Parathyroid adenoma (tissue), 2 donors: ENCODE measurements at regions not wholly inside any gene's neighbourhood (a gene's known extent, or its start where the extent isn't known, plus 50 kb on each side); places are given as distances from the start of the nearest gene placed in this dataset.

ENCODE experiments used
- H2AFZ ChIP-seq: fragments of 300-600 bp; sonication (generic); one replicate; pipeline ENCODE4 v1.7.0; 2017; ENCODE audit warnings: antibody characterized with exemption, mild to moderate bottlenecking
- H3K27ac ChIP-seq: fragments of 300-600 bp; sonication (generic); one replicate; pipeline ENCODE4 v1.7.0; 2017
- H3K27me3 ChIP-seq: fragments of 300-600 bp; sonication (generic); one replicate; pipeline ENCODE4 v1.7.0; 2017; ENCODE audit warnings: low read length; ENCODE audit not compliant: control insufficient read depth, insufficient read depth
- H3K36me3 ChIP-seq: fragments of 300-600 bp; sonication (generic); one replicate; pipeline ENCODE4 v1.7.0; 2017; ENCODE audit warnings: low read length; ENCODE audit not compliant: control insufficient read depth, insufficient read depth
- H3K4me1 ChIP-seq: fragments of 300-600 bp; sonication (generic); one replicate; pipeline ENCODE4 v1.7.0; 2017; ENCODE audit warnings: control low read depth
- H3K4me2 ChIP-seq: fragments of 300-600 bp; sonication (generic); one replicate; pipeline ENCODE4 v1.7.0; 2017; ENCODE audit warnings: low read length
- H3K4me3 ChIP-seq: fragments of 300-600 bp; sonication (generic); one replicate; pipeline ENCODE4 v1.7.0; 2017; ENCODE audit warnings: low read depth, low read length
- H3K79me2 ChIP-seq: fragments of 300-600 bp; sonication (generic); one replicate; pipeline ENCODE4 v1.7.0; 2017; ENCODE audit warnings: control low read depth
- H3K9ac ChIP-seq: fragments of 300-600 bp; sonication (generic); one replicate; pipeline ENCODE4 v1.7.0; 2017; ENCODE audit warnings: mild to moderate bottlenecking
- H3K9me3 ChIP-seq: fragments of 300-600 bp; sonication (generic); one replicate; pipeline ENCODE4 v1.7.0; 2017; ENCODE audit warnings: low read length; ENCODE audit not compliant: control insufficient read depth
- CTCF ChIP-seq: fragments of 300-600 bp; sonication (generic); IDR thresholded peaks from one replicate; pipeline ENCODE4 v1.7.0; 2017; ENCODE audit warnings: antibody characterized with exemption, mild to moderate bottlenecking
- donor health status: primary hyperparathyroidism.

GRCh38 chr20:60302875-60303274 lies 344.7 kb downstream of the CDH26 start:
- Histone ChIP-seq H3K36me3 (no peaks in the 10 kb centered on the region), H3K79me2 (peaks cover 5% of the 10 kb centered on the region), H3K4me1 (peaks cover 5% of the 10 kb centered on the region), H3K9me3 (no peaks in the 10 kb centered on the region), H3K4me3 (no peak overlapping the region), H3K9ac (no peak overlapping the region), H3K4me2 (no peak overlapping the region), H3K27me3 (no peaks in the 10 kb centered on the region), H3K27ac (no peak overlapping the region), H2AFZ (no peak overlapping the region)
- TF ChIP-seq CTCF: no peak

GRCh38 chr20:60304026-60304590 lies 345.9 kb downstream of the CDH26 start:
- TF ChIP-seq CTCF: no peak
- no peaks in the 10 kb centered on the region for H3K36me3 ChIP-seq
- no peak overlapping the region for H2AFZ ChIP-seq
- no peak overlapping the region for H3K27ac ChIP-seq
- peaks cover 3% of the 10 kb centered on the region for H3K4me1 ChIP-seq
- H3K4me3 ChIP-seq: no peak overlapping the region
- no peaks in the 10 kb centered on the region for H3K9me3 ChIP-seq
- no peak overlapping the region for H3K9ac ChIP-seq
- H3K27me3 ChIP-seq: no peaks in the 10 kb centered on the region
- H3K4me2 ChIP-seq: no peak overlapping the region
- H3K79me2 ChIP-seq: peaks cover 5% of the 10 kb centered on the region

- H3K36me3 ChIP-seq: no peaks in the 10 kb centered on the region
- H3K9me3 ChIP-seq: no peaks in the 10 kb centered on the region
- H2AFZ ChIP-seq: no peak overlapping the region
Observed at GRCh38 chr20:60304931-60305330, 346.7 kb downstream of the CDH26 start.

DNA sequence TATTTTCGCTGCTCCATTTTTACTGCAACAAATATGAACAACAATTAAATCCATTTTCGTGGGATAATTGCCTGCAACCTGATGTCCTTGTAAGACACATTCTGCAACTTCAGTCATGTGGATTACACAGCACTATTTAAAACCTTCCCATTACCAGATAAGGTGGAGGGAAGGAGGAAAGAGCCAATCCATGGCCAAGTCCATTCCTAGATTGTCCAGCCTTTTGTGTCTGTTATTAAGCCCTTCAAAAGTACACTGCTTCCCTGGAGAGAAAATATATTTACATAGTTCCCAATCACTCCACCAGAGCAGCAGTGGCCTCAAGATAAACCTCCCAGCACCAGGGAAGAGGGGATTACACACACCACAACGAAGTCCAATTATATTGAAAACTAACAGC lies 347.9 kb downstream of the CDH26 start:
- no peak for TF ChIP-seq CTCF
- no peaks in the 10 kb centered on the region for H3K36me3 ChIP-seq
- no peak overlapping the region for H3K27ac ChIP-seq
- H2AFZ ChIP-seq: no peak overlapping the region
- H3K9ac ChIP-seq: no peak overlapping the region
- H3K9me3 ChIP-seq: no peaks in the 10 kb centered on the region
- no peak overlapping the region for H3K4me3 ChIP-seq
- peaks cover 2% of the 10 kb centered on the region for H3K79me2 ChIP-seq
- H3K4me1 ChIP-seq: no peaks in the 10 kb centered on the region
- H3K4me2 ChIP-seq: no peak overlapping the region
- no peaks in the 10 kb centered on the region for H3K27me3 ChIP-seq

More at GRCh38 chr20:60304931-60305330, 346.7 kb downstream of the CDH26 start:
- peaks cover 2% of the 10 kb centered on the region for H3K79me2 ChIP-seq
- H3K9ac ChIP-seq: no peak overlapping the region
- no peak overlapping the region for H3K27ac ChIP-seq
- H3K27me3 ChIP-seq: no peaks in the 10 kb centered on the region
- H3K4me1 ChIP-seq: peaks cover 3% of the 10 kb centered on the region
- TF ChIP-seq CTCF: no peak
- no peak overlapping the region for H3K4me3 ChIP-seq
- no peak overlapping the region for H3K4me2 ChIP-seq

DNA sequence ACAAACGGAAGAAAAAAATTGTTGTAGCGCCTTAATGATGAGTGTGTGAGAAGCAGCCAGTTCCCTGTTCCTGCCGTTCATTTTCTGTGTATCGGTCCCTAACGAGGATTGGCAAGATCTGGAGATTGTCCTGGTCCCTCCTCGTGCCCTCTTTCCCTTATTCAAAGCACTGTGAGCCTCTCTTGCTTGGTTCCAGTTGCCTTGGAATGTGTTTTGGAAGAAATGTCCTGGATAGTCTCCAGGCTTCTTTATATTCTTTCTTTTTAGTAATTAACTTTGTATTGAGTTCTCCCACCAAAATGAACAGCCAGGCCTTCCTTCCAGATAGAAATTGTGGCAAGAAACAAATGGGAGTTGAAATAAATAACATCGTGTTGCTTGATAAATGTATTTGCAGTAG lies 348.3 kb downstream of the CDH26 start:
- TF ChIP-seq CTCF: no peak
- no peaks in the 10 kb centered on the region for H3K36me3 ChIP-seq
- H3K4me3 ChIP-seq: no peak overlapping the region
- H3K9ac ChIP-seq: no peak overlapping the region
- H2AFZ ChIP-seq: no peak overlapping the region
- H3K4me2 ChIP-seq: no peak overlapping the region
- H3K9me3 ChIP-seq: no peaks in the 10 kb centered on the region
- H3K27ac ChIP-seq: no peak overlapping the region
- no peaks in the 10 kb centered on the region for H3K27me3 ChIP-seq
- peaks cover 2% of the 10 kb centered on the region for H3K79me2 ChIP-seq
- H3K4me1 ChIP-seq: peaks cover 2% of the 10 kb centered on the region
